ENCODE measurements at regions not wholly inside any gene's neighbourhood (a gene's known extent, or its start where the extent isn't known, plus 50 kb on each side); places are given as distances from the start of the nearest gene placed in this dataset.

- H3K27me3 ChIP-seq (ENCODE audit: control insufficient read depth in 2 of 2, insufficient read depth in 2 of 2, low read length in 2 of 2), result no peaks in the 10 kb centered on the region
- no peaks in the 10 kb centered on the region for H3K4me1 ChIP-seq (replicated peaks in 1 of 2; ENCODE audit: control insufficient read depth in 2 of 2, insufficient read depth in 2 of 2, low read length in 2 of 2)
- BruUV-seq (replicated peaks), result no TSS peak
- H3K9me1 ChIP-seq (ENCODE audit: control insufficient read depth, insufficient read depth, low read length), result no peaks in the 10 kb centered on the region
- no peaks in the 10 kb centered on the region for H4K20me1 ChIP-seq (replicated peaks; ENCODE audit: control insufficient read depth, insufficient read depth, low read length)
- H3K79me2 ChIP-seq (ENCODE audit: control insufficient read depth, insufficient read depth, low read length), result no peaks in the 10 kb centered on the region
- no peak for ATAC-seq
- POLR2A ChIA-PET, result no interaction called here
- H3K4me3 ChIP-seq, result no peak overlapping the region
- TF ChIP-seq, protein P1, sequence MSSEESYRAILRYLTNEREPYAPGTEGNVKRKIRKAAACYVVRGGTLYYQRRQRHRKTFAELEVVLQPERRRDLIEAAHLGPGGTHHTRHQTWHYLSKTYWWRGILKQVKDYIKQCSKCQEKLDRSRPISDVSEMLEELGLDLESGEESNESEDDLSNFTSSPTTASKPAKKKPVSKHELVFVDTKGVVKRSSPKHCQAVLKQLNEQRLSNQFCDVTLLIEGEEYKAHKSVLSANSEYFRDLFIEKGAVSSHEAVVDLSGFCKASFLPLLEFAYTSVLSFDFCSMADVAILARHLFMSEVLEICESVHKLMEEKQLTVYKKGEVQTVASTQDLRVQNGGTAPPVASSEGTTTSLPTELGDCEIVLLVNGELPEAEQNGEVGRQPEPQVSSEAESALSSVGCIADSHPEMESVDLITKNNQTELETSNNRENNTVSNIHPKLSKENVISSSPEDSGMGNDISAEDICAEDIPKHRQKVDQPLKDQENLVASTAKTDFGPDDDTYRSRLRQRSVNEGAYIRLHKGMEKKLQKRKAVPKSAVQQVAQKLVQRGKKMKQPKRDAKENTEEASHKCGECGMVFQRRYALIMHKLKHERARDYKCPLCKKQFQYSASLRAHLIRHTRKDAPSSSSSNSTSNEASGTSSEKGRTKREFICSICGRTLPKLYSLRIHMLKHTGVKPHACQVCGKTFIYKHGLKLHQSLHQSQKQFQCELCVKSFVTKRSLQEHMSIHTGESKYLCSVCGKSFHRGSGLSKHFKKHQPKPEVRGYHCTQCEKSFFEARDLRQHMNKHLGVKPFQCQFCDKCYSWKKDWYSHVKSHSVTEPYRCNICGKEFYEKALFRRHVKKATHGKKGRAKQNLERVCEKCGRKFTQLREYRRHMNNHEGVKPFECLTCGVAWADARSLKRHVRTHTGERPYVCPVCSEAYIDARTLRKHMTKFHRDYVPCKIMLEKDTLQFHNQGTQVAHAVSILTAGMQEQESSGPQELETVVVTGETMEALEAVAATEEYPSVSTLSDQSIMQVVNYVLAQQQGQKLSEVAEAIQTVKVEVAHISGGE (CRISPR knock-in tag; IDR thresholded peaks at IDR 0.05), result no peak
- peak; percentile 58 for TF ChIP-seq RFX1 (IDR thresholded peaks at IDR 0.05)
- no peaks in the 10 kb centered on the region for H3K9me3 ChIP-seq (replicated peaks; ENCODE audit: control insufficient read depth, insufficient read depth, low read depth, low read length)
- FAIRE-seq, result no peak
- no peak overlapping the region for H3K27ac ChIP-seq (ENCODE audit: extremely low read depth, low read depth, low read length)
- H3K4me2 ChIP-seq (ENCODE audit: insufficient read depth, low read length), result no peak overlapping the region
- no peak overlapping the region for H2AFZ ChIP-seq (ENCODE audit: low read depth, low read length)
- CTCF ChIA-PET (ENCODE audit: low intra/inter-chr PET ratio), result no interaction called here
- no peak for DNase-seq (ENCODE audit: extremely low read depth in 1 of 4, low spot score in 3 of 4)
- in situ Hi-C loops (cut with MboI), result no loop called here
- H3K36me3 ChIP-seq (ENCODE audit: control insufficient read depth, insufficient read depth, low read length), result no peaks in the 10 kb centered on the region
- intact Hi-C loops (cut with micrococcal nuclease), result no loop called here
- H3K9ac ChIP-seq (ENCODE audit: insufficient read depth in 1 of 2, low read depth in 2 of 2, low read length in 2 of 2), result no peak overlapping the region
- 5% methylated on average over 13 of the region's 13 CpGs for WGBS (ENCODE audit: insufficient coverage, low coverage, missing lambda C conversion rate)
These were observed 234.3 kb upstream of the NCKAP5 start for GRCh38 chr2:133802409-133803039.
